Fibroblast of lung (primary cell): ENCODE measurements at regions not wholly inside any gene's neighbourhood (a gene's known extent, or its start where the extent isn't known, plus 50 kb on each side); places are given as distances from the start of the nearest gene placed in this dataset.

ENCODE experiments used
- DNase-seq, 2 donors: peaks; one replicate each; pipeline versions ENCODE4 v3.0.0 to v3.0.0-alpha.2; 2010; ENCODE audit warnings: low read depth in 2 of 2
- H2AFZ ChIP-seq: 2 replicates; pipeline ENCODE4 v1.5.1; 2012; ENCODE audit warnings: low read length, control low read depth, inconsistent platforms
- H3K27ac ChIP-seq: 2 replicates; pipeline ENCODE4 v1.5.1; 2011; ENCODE audit warnings: low read length, control low read depth; ENCODE audit not compliant: insufficient read depth
- H3K27me3 ChIP-seq: 2 replicates; pipeline ENCODE4 v1.5.1; 2011; ENCODE audit warnings: mild to moderate bottlenecking, low read length; ENCODE audit not compliant: control insufficient read depth, insufficient read depth
- H3K36me3 ChIP-seq: 2 replicates; pipeline ENCODE4 v1.5.1; 2011; ENCODE audit warnings: low read length; ENCODE audit not compliant: control insufficient read depth, insufficient read depth
- H3K4me1 ChIP-seq: 2 replicates; pipeline ENCODE4 v1.5.1; 2011; ENCODE audit warnings: low read length; ENCODE audit not compliant: control insufficient read depth, insufficient read depth; ENCODE audit errors: extremely low read depth
- H3K4me2 ChIP-seq: 2 replicates; pipeline ENCODE4 v1.5.1; 2011; ENCODE audit warnings: low read length, control low read depth; ENCODE audit not compliant: insufficient read depth; ENCODE audit errors: extremely low read depth
- H3K4me3 ChIP-seq, 4 experiments: fragments of 200-600 bp in 1 of 4; sonication (generic) in 1 of 4; replicated peaks in 1 of 4; 2 replicates each; pipeline ENCODE4 v1.5.1; 2011 to 2016; ENCODE audit warnings: low read length in 4 of 4, low read depth in 3 of 4, mild to moderate bottlenecking in 3 of 4, control low read depth in 2 of 4, inconsistent platforms in 1 of 4, mixed read lengths in 1 of 4; ENCODE audit not compliant: insufficient read depth in 1 of 4; ENCODE audit errors: control extremely low read depth in 1 of 4
- H3K79me2 ChIP-seq: 2 replicates; pipeline ENCODE4 v1.5.1; 2012; ENCODE audit warnings: mild to moderate bottlenecking, low read length, inconsistent platforms; ENCODE audit not compliant: control insufficient read depth, insufficient read depth
- H3K9ac ChIP-seq: 2 replicates; pipeline ENCODE4 v1.5.1; 2011; ENCODE audit warnings: mild to moderate bottlenecking, low read length, control low read depth; ENCODE audit not compliant: insufficient read depth
- H3K9me3 ChIP-seq: 2 replicates; pipeline ENCODE4 v1.5.1; 2012; ENCODE audit warnings: low read depth, low read length; ENCODE audit not compliant: control insufficient read depth, insufficient read depth
- H4K20me1 ChIP-seq: 2 replicates; pipeline ENCODE4 v1.5.1; 2011; ENCODE audit warnings: low read length; ENCODE audit not compliant: control insufficient read depth, insufficient read depth; ENCODE audit errors: extremely low read depth
- EZH2 ChIP-seq: IDR thresholded peaks from 2 replicates; pipeline ENCODE4 v1.5.1; 2012; ENCODE audit warnings: low read length, control low read depth, mild to moderate bottlenecking; ENCODE audit errors: missing control alignments
- TF ChIP-seq, protein P1 (sequence below), 2 donors: IDR thresholded peaks in 1 of 2; conservative IDR thresholded peaks in 1 of 2; 1 replicate in 1 of 2; 2 replicates in 1 of 2; pipeline ENCODE4 v1.5.1; 2011 to 2012; ENCODE audit warnings: low read length in 2 of 2, control low read depth in 1 of 2, inconsistent platforms in 1 of 2, low read depth in 1 of 2, mild to moderate bottlenecking in 1 of 2

DNA sequence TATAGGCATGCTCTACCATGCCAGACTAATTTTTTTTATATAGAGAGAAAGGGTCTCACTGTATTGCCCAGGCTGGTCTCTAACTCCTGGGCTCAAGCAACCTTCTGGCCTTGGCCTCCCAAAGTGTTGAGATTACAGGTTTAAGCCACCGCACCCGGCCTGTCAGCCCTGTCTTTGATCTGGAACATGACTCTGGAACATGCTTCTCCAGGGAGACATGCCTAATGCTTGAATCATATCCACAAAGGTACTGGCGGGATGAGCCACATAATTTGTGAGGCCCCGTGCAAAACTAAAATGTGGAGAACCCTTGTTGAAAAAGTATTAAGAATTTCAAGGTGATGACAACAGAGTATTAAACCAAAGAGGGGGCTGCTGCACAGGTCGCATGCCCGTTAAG is 282.8 kb downstream of the ARHGAP12 start:
- H4K20me1 ChIP-seq = no peaks in the 10 kb centered on the region
- no peak overlapping the region for H3K4me3 ChIP-seq
- TF ChIP-seq, protein P1, sequence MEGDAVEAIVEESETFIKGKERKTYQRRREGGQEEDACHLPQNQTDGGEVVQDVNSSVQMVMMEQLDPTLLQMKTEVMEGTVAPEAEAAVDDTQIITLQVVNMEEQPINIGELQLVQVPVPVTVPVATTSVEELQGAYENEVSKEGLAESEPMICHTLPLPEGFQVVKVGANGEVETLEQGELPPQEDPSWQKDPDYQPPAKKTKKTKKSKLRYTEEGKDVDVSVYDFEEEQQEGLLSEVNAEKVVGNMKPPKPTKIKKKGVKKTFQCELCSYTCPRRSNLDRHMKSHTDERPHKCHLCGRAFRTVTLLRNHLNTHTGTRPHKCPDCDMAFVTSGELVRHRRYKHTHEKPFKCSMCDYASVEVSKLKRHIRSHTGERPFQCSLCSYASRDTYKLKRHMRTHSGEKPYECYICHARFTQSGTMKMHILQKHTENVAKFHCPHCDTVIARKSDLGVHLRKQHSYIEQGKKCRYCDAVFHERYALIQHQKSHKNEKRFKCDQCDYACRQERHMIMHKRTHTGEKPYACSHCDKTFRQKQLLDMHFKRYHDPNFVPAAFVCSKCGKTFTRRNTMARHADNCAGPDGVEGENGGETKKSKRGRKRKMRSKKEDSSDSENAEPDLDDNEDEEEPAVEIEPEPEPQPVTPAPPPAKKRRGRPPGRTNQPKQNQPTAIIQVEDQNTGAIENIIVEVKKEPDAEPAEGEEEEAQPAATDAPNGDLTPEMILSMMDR (conservative IDR thresholded peaks at IDR 0.05 in 1 of 2, IDR thresholded peaks at IDR 0.05 in 1 of 2; ENCODE audit: low read depth in 1 of 2, low read length in 2 of 2) = no peak
- no peak for TF ChIP-seq EZH2
- H3K36me3 ChIP-seq = no peaks in the 10 kb centered on the region
- H3K27ac ChIP-seq = no peak overlapping the region
- peaks cover 8% of the 10 kb centered on the region for H3K4me1 ChIP-seq
- no peak overlapping the region for H2AFZ ChIP-seq
- H3K79me2 ChIP-seq = no peaks in the 10 kb centered on the region
- no peaks in the 10 kb centered on the region for H3K27me3 ChIP-seq
- no peak overlapping the region for H3K4me2 ChIP-seq
- no peak overlapping the region for H3K9ac ChIP-seq
- no peaks in the 10 kb centered on the region for H3K9me3 ChIP-seq
- peak in 1 of 2 donors; percentile 72 for DNase-seq

- no peaks in the 10 kb centered on the region for H3K79me2 ChIP-seq
- H4K20me1 ChIP-seq = no peaks in the 10 kb centered on the region
- peak; percentile 17 to 60 for DNase-seq
- H3K4me2 ChIP-seq = no peak overlapping the region
- H3K36me3 ChIP-seq = no peaks in the 10 kb centered on the region
- H3K4me1 ChIP-seq = peaks cover 4% of the 10 kb centered on the region
- no peaks in the 10 kb centered on the region for H3K27me3 ChIP-seq
- no peaks in the 10 kb centered on the region for H3K9me3 ChIP-seq
- H2AFZ ChIP-seq = no peak overlapping the region
- H3K4me3 ChIP-seq = no peak overlapping the region
- TF ChIP-seq EZH2 = no peak
- TF ChIP-seq, protein P1 (conservative IDR thresholded peaks at IDR 0.05 in 1 of 2, IDR thresholded peaks at IDR 0.05 in 1 of 2; ENCODE audit: low read depth in 1 of 2, low read length in 2 of 2) = no peak
- no peak overlapping the region for H3K27ac ChIP-seq
- no peak overlapping the region for H3K9ac ChIP-seq
Observed at GRCh38 chr10:31644931-31645633, 283.5 kb downstream of the ARHGAP12 start.

DNA sequence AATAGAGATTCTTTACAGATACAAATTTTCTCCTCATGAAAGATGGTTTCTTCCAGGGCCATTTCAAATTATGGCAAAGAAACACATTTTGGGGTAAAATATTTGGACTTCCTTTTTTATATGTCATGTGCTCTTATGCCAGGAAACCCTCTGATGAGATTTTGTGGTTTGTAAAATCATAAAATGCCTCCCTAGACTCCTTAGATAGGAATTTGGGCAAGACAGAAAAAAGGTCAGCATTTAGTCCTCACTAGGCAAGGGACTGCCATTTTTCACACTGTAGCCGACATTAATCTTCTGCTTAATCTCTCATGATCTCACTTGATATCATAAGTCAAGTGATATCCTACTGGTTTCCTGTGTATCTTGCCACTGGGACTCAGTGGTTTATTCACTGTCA is 286.4 kb downstream of the ARHGAP12 start:
- H3K36me3 ChIP-seq = no peaks in the 10 kb centered on the region
- no peak overlapping the region for H3K9ac ChIP-seq
- no peak for DNase-seq
- no peaks in the 10 kb centered on the region for H3K9me3 ChIP-seq
- no peaks in the 10 kb centered on the region for H3K27me3 ChIP-seq
- no peak overlapping the region for H3K27ac ChIP-seq
- H3K79me2 ChIP-seq = no peaks in the 10 kb centered on the region
- TF ChIP-seq, protein P1 (conservative IDR thresholded peaks at IDR 0.05 in 1 of 2, IDR thresholded peaks at IDR 0.05 in 1 of 2; ENCODE audit: low read depth in 1 of 2, low read length in 2 of 2) = no peak
- TF ChIP-seq EZH2 = no peak
- no peak overlapping the region for H3K4me3 ChIP-seq
- no peaks in the 10 kb centered on the region for H4K20me1 ChIP-seq
- H3K4me2 ChIP-seq = no peak overlapping the region
- no peaks in the 10 kb centered on the region for H3K4me1 ChIP-seq
- no peak overlapping the region for H2AFZ ChIP-seq
